ENCODE measurements at regions not wholly inside any gene's neighbourhood (a gene's known extent, or its start where the extent isn't known, plus 50 kb on each side); places are given as distances from the start of the nearest gene placed in this dataset.

GRCh38 chr7:121447243-121447910, 51.3 kb upstream of the FAM3C start:
- DNase-seq: no peak

- DNase-seq: no peak
Observed at GRCh38 chr7:121446526-121446925, 50.4 kb upstream of the FAM3C start.

Data from inflammatory macrophage treated with lipopolysaccharide for 1 hour (primary cell).